ENCODE measurements at regions not wholly inside any gene's neighbourhood (a gene's known extent, or its start where the extent isn't known, plus 50 kb on each side); places are given as distances from the start of the nearest gene placed in this dataset.

DNA sequence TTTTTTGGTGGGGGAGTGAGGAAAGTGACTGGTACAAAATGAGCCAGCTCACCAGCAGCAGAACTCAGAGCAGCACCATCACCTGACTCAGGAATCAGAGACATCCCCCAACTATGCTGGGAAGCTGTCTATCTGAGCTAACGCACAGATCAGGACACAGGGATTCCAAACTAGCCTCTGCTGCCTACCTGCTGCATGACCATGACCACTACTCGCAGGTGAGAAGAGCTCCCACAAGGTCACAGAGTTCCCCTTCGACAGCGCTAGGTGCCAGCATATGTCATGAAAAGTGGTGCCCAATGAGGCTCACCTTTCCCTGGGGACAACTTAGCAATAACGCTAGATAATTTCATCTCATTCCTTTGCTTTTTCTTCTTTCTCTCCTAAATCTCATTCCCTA is 662.6 kb upstream of the CPEB2 start:
- TF ChIP-seq, protein P1, sequence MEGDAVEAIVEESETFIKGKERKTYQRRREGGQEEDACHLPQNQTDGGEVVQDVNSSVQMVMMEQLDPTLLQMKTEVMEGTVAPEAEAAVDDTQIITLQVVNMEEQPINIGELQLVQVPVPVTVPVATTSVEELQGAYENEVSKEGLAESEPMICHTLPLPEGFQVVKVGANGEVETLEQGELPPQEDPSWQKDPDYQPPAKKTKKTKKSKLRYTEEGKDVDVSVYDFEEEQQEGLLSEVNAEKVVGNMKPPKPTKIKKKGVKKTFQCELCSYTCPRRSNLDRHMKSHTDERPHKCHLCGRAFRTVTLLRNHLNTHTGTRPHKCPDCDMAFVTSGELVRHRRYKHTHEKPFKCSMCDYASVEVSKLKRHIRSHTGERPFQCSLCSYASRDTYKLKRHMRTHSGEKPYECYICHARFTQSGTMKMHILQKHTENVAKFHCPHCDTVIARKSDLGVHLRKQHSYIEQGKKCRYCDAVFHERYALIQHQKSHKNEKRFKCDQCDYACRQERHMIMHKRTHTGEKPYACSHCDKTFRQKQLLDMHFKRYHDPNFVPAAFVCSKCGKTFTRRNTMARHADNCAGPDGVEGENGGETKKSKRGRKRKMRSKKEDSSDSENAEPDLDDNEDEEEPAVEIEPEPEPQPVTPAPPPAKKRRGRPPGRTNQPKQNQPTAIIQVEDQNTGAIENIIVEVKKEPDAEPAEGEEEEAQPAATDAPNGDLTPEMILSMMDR (IDR thresholded peaks at IDR 0.05) = no peak
- TF ChIP-seq POLR2A (IDR thresholded peaks at IDR 0.05) (no peak), POLR2AphosphoS5 (IDR thresholded peaks at IDR 0.05) (no peak)
